Eye (tissue), 1 donor: ENCODE measurements at regions not wholly inside any gene's neighbourhood (a gene's known extent, or its start where the extent isn't known, plus 50 kb on each side); places are given as distances from the start of the nearest gene placed in this dataset.

ENCODE experiments used
- DNase-seq: peaks from one replicate; pipeline ENCODE4 v3.0.0-alpha.2; 2015

GRCh38 chr16:5490499-5490898, 392.9 kb upstream of the EEF2KMT start:
- DNase-seq = peak; percentile 84

GRCh38 chr16:5488581-5488980, 391.0 kb upstream of the EEF2KMT start:
- DNase-seq = no peak

DNA sequence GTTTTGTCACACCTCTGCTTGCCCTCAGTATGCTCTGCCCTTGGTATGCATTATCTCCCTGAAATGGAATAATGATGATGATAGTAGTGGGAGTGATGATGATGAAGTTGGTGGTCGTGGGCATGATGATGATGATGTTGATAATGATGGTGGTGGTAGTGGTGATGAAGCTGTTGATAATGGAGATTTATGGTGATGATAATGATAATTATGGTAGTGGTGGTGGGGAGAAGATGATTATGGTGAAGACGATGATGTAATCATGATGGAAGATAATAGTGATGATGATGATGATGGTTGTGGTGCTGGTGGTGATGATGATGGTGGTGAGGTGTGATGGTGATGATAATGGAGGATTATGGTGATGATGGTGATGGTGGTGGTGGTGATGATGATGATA, 390.1 kb upstream of the EEF2KMT start:
- DNase-seq = no peak

DNA sequence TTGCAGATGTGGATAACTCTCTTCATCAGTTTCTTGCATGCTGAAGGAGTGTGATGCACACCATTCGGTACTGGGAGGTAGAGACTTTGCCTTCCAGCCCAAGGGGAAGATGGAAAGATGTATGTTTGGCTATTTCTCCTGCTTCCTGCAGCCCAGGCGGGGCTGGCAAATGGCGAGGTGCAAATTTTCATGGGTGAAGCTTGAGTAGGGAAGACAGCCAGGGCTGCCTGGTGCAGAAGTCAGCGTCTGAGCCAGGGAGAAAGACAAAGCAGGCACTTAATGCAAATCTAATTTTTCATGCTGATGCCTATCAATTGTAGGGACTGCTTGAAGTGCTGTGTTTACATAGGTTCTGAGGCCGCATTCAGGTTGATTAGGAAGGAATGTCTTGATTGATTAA, 384.7 kb upstream of the EEF2KMT start:
- no peak for DNase-seq

GRCh38 chr16:5480431-5481195, 383.0 kb upstream of the EEF2KMT start:
- DNase-seq = no peak

GRCh38 chr16:5479926-5480325, 382.3 kb upstream of the EEF2KMT start:
- DNase-seq = no peak

GRCh38 chr16:5478036-5478435, 380.4 kb upstream of the EEF2KMT start:
- DNase-seq = peak; percentile 21

DNA sequence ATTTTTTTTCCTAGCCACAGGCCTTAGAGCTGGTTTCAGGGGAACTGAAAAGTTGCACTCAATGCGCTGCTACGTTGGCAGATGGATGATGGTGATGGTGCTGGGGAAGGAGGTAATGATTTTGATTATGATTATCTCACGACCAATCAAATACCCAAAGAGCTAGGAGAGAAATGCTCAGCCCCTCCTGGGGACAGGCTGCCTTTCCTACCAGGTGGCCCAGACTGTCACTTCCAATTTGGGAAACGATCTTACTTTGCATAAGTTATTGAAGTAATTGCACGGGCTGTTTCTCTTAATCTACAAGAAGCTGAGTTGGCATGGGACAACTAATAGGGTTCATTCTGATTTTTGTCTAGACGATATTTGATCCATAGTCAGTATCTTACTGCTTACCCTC, 379.7 kb upstream of the EEF2KMT start:
- no peak for DNase-seq

- no peak for DNase-seq
These were observed 375.0 kb upstream of the EEF2KMT start for GRCh38 chr16:5472552-5472951.

DNA sequence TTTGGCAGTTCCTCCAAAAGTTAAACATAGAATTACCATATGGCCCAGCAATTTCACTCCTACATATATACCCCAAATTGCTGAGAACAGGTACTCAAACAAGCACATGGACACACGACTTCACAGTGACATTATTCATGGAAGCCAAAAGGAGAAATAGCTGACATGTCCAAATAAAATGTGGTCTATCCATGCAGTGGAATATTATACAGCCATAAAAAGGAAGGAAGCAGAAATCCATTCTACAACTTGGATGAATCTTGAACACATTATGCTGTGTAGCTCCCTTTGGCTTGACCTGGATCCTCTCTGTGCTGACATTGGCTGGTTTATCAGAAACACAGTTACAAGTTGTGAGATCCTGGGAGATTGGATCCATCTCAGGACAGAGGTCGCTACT, 370.9 kb upstream of the EEF2KMT start:
- no peak for DNase-seq

DNA sequence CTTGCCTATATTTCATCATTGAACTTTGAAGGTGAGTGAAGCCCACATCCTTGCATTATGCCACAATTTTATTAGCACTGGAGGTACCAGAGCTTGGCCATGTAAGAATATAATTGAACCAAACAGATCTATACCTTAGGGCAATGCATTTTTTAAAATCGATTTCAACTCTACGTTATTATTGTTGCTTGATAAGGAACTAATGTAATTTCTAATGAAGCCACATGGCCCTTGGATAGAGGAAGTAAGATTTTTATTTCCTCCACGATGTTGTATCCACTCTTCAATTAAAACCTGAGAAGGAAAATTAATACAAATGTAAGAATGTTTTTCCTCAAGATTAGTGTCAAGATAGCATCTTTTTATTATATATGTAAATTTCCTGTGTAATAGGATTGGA, 370.0 kb upstream of the EEF2KMT start:
- no peak for DNase-seq

DNA sequence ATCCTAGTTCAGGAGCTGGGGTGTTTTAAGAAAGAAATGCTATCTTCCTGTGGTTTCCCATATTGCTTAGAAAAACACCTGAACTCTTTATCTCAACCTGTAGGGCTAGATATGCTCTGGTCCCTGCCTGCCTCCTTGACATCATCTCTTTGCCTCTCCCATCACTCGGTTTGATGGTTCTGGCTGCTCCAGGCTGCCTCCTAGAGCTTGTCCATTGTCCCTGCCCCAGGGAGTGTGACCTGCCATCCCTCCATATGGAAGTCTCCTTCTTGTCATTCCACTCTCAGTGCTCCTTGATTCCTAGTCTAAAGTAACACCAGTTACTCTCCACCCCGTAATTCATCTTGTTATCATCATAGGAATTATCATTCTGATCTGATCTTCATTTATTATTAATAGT, 369.0 kb upstream of the EEF2KMT start:
- DNase-seq = no peak

GRCh38 chr16:5465714-5466113, 368.1 kb upstream of the EEF2KMT start:
- no peak for DNase-seq

DNA sequence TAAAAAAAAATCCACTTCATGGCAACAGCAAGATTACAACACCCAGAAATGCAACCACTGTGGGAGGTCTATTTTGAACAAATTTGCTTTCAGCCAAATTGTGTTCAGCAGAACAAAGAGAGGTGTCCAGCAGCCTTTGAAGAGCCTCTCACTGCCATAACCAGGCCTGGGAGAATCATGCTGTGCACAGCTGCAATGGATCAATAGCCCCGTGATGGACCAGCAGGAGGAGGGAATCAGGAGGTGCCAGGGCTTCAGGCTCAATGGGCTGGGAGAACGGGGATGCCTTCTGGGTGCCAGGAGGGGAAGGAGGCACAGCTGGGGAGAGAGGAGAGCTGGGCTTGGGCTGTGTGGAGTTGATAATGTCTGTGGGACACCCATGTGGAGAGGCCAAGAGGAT, 366.2 kb upstream of the EEF2KMT start:
- peak; percentile 52 for DNase-seq

GRCh38 chr16:5461574-5461973, 364.0 kb upstream of the EEF2KMT start:
- DNase-seq = no peak

GRCh38 chr16:5461141-5461540, 363.5 kb upstream of the EEF2KMT start:
- peak; percentile 33 for DNase-seq

DNA sequence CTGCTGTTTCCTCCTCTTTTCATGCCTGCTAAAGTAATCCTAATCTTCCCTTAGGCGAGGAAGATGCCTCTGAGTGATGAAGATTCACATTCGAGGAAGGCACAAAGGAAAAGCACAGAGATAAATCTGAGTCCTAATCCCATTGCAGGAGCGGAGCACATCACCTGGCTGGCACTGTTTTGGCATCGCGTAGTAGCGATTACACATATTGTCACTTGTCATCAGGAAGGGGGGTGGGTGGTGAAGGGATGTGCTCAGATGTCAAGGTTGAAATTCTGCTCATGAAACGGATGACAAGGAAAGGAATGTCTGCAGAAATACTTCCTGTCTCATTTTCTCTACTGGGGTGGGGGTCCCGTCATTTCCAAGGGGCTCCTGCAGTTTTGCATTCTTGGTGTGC, 363.1 kb upstream of the EEF2KMT start:
- no peak for DNase-seq

DNA sequence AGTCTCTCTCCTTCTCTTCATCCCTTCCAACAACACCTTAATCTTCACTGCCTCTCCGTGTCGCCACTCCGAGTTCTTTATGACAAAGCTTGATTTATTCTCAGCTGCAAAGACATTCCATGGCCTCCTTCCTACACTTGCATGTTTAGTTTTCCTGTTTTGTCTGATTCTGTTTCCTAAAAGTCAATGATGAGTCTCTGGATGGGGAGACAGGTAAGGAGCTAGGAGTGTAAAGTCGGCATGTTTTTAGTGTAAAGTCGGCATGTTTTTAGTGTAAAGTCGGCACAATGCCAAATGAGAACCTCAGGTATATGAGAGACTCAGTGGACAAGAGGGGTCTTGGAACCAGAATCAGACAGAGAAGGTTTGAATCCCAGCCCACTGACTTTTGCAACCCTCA, 362.3 kb upstream of the EEF2KMT start:
- no peak for DNase-seq

GRCh38 chr16:5455110-5455509, 357.5 kb upstream of the EEF2KMT start:
- DNase-seq = no peak

DNA sequence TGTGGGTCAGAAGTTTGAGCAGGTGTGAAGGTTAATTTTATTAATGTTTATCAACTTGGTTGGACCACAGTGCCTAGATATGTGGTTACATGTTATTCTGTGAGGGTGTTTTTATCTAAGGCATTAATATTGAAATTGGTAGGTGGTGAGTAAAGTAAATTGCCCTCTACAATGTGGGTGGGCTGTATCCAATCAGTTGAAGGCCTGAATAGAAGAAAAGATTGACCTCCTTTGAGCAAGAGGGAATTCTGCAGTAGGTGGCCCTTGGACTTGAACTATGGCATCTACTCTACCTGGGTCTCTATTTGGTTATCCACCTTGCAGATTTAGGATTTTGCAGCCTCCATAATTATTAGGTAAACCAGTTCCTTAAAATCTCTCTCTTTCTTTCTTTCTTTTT, 356.8 kb upstream of the EEF2KMT start:
- no peak for DNase-seq

DNA sequence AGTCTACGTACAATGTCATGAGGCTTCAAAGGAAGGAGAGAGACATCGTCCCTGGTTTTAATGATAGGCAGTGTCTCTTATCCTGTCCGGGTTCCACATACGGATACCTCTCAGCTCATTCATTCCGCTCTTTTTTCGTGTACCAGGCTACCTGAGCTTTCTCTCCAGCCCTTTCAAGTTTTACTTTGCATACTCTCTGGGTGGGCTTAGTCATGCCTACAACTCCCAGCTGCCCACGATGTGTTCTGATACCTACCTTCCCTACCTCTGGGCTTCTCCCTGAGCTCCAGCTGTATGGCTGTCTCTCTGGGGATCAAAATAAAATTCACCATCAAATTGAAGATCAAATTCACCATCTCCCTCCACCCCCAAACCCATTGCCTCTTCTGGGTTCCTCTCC, 354.0 kb upstream of the EEF2KMT start:
- no peak for DNase-seq

GRCh38 chr16:5450409-5451104, 353.0 kb upstream of the EEF2KMT start:
- DNase-seq = no peak

DNA sequence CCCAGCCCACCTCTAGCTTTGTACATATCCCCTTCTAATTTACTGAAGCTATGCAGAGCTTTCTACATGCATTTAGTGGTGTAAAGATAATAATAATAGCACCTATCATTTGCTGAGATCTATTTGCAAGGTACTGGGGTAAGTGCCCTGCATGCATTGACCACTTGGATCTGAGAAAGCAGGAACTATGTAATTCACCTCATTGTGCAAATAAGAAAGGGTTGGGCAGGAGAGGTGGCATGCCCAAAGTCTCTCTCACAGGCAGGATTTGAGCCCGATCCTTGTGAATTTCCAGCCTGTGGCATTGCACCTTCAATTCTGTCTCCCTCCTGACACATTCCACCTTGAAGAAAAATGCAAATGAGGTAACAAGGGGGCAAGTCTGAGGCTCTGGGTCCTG, 352.3 kb upstream of the EEF2KMT start:
- no peak for DNase-seq

GRCh38 chr16:5448798-5449197, 351.2 kb upstream of the EEF2KMT start:
- no peak for DNase-seq

- DNase-seq = no peak
These were observed 350.1 kb upstream of the EEF2KMT start for GRCh38 chr16:5447734-5448133.
